Trophoblast cell (in vitro differentiated cells and primary cell): ENCODE measurements at regions not wholly inside any gene's neighbourhood (a gene's known extent, or its start where the extent isn't known, plus 50 kb on each side); places are given as distances from the start of the nearest gene placed in this dataset.
A peak's percentile ranks its signal among the peaks of the same experiment; 100 is the strongest.
"Not testable (repeated sequence)": the region's sequence is repeated elsewhere in the genome, so short reads cannot be mapped to it uniquely, and the experiment has no call there.

Experiments
- DNase-seq, 2 donors: peaks; one replicate each; pipeline ENCODE4 v3.0.0-alpha.2; 2016
- H2AFZ ChIP-seq: 2 replicates; pipeline ENCODE4 v1.6.1; 2013; ENCODE audit warnings: low read length, moderate library complexity, mild to moderate bottlenecking; ENCODE audit not compliant: insufficient read depth, poor library complexity
- H2AK5ac ChIP-seq: 2 replicates; pipeline ENCODE4 v1.6.1; 2013; ENCODE audit warnings: mild to moderate bottlenecking, low read length
- H2BK120ac ChIP-seq: 2 replicates; pipeline ENCODE4 v1.6.1; 2013; ENCODE audit warnings: low read length, mild to moderate bottlenecking, moderate library complexity; ENCODE audit not compliant: insufficient read depth, poor library complexity
- H2BK12ac ChIP-seq: 2 replicates; pipeline ENCODE4 v1.6.1; 2013; ENCODE audit warnings: mild to moderate bottlenecking, low read length, moderate library complexity
- H2BK5ac ChIP-seq: 2 replicates; pipeline ENCODE4 v1.6.1; 2013; ENCODE audit warnings: low read length, low read depth, moderate library complexity, mild to moderate bottlenecking; ENCODE audit not compliant: poor library complexity
- H3K14ac ChIP-seq: 2 replicates; pipeline ENCODE4 v1.6.1; 2013; ENCODE audit warnings: mild to moderate bottlenecking, low read length
- H3K18ac ChIP-seq: 2 replicates; pipeline ENCODE4 v1.6.1; 2013; ENCODE audit warnings: mild to moderate bottlenecking, low read length
- H3K23ac ChIP-seq: 2 replicates; pipeline ENCODE4 v1.6.1; 2013; ENCODE audit warnings: low read length
- H3K27ac ChIP-seq: 2 replicates; pipeline ENCODE4 v1.5.1; 2013; ENCODE audit warnings: low read depth, mild to moderate bottlenecking, inconsistent platforms, low read length, moderate library complexity
- H3K27me3 ChIP-seq: 2 replicates; pipeline ENCODE4 v1.6.1; 2013; ENCODE audit warnings: inconsistent platforms, mild to moderate bottlenecking, low read length, moderate library complexity; ENCODE audit not compliant: insufficient read depth
- H3K36me3 ChIP-seq, 2 experiments: 1 replicate in 1 of 2; 2 replicates in 1 of 2; pipeline ENCODE4 v1.6.1; 2013; ENCODE audit warnings: low read length in 2 of 2, mild to moderate bottlenecking in 2 of 2, moderate library complexity in 1 of 2; ENCODE audit not compliant: insufficient read depth in 2 of 2, control insufficient read depth in 1 of 2
- H3K4ac ChIP-seq: 2 replicates; pipeline ENCODE4 v1.6.1; 2013; ENCODE audit warnings: low read depth, mild to moderate bottlenecking, low read length, moderate library complexity
- H3K4me1 ChIP-seq, 2 experiments: 1 replicate in 1 of 2; 2 replicates in 1 of 2; pipeline ENCODE4 v1.6.1; 2013; ENCODE audit warnings: low read length in 2 of 2, mild to moderate bottlenecking in 2 of 2, moderate library complexity in 1 of 2; ENCODE audit not compliant: insufficient read depth in 2 of 2, control insufficient read depth in 1 of 2
- H3K4me2 ChIP-seq: 2 replicates; pipeline ENCODE4 v1.6.1; 2013; ENCODE audit warnings: inconsistent platforms, mild to moderate bottlenecking, low read length, moderate library complexity
- H3K4me3 ChIP-seq: 2 replicates; pipeline ENCODE4 v1.5.1; 2013; ENCODE audit warnings: mild to moderate bottlenecking, low read depth, low read length, inconsistent platforms
- H3K79me1 ChIP-seq: one replicate; pipeline ENCODE4 v1.6.1; 2013; ENCODE audit warnings: low read length
- H3K79me2 ChIP-seq: 2 replicates; pipeline ENCODE4 v1.6.1; 2013; ENCODE audit warnings: low read length, mild to moderate bottlenecking; ENCODE audit not compliant: control insufficient read depth, insufficient read depth, poor library complexity
- H3K9ac ChIP-seq: 2 replicates; pipeline ENCODE4 v1.6.1; 2013; ENCODE audit warnings: mild to moderate bottlenecking, low read length
- H3K9me3 ChIP-seq: 2 replicates; pipeline ENCODE4 v1.6.1; 2013; ENCODE audit warnings: low read depth, mild to moderate bottlenecking, control low read depth, inconsistent platforms, low read length; ENCODE audit not compliant: insufficient read depth
- H4K12ac ChIP-seq: 2 replicates; pipeline ENCODE4 v1.6.1; 2013; ENCODE audit warnings: low read depth, mild to moderate bottlenecking, low read length, moderate library complexity
- H4K8ac ChIP-seq: 2 replicates; pipeline ENCODE4 v1.6.1; 2013; ENCODE audit warnings: low read depth, mild to moderate bottlenecking, low read length, moderate library complexity
- H4K91ac ChIP-seq: one replicate; pipeline ENCODE4 v1.6.1; 2013; ENCODE audit warnings: low read depth, mild to moderate bottlenecking, low read length, moderate library complexity
- WGBS: extraction: QIAGEN DNeasy Blood & Tissue Kit; methylation state at CpG from one replicate; pipeline ENCODE4 v1.1.7; 2013; ENCODE audit warnings: missing lambda C conversion rate; ENCODE audit not compliant: insufficient read length, insufficient coverage; ENCODE audit errors: extremely low coverage; 5-methylcytosine and 5-hydroxymethylcytosine counted together

DNA sequence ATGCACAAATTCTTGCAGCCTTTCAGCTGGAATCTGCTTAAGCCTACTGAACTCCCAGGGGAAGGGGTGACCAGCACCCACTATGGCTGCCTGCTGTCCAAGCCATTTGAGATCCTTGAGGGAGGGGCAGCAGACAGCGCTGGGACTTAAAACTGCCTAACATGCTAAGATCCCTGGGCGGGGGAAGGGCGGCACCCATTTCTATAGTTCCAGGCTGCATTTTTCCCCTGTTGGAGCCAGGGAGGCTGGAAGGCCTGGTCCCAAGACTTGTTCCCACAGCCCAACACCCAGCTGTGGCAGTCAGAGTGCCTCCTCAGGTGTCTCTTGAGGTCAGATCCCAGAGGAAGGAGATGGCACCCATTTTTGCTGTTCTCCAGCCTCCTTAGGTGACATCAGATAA, 1061.3 kb upstream of the COX7C start:
- no peak overlapping the region for H4K91ac ChIP-seq
- H4K12ac ChIP-seq = no peak overlapping the region
- no peak overlapping the region for H2BK5ac ChIP-seq
- H3K9me3 ChIP-seq = no peaks in the 10 kb centered on the region
- no peaks in the 10 kb centered on the region for H3K4me1 ChIP-seq
- no peak overlapping the region for H2AK5ac ChIP-seq
- no peaks in the 10 kb centered on the region for H3K27me3 ChIP-seq
- no peak overlapping the region for H3K4me3 ChIP-seq
- H3K14ac ChIP-seq = no peak overlapping the region
- H2BK12ac ChIP-seq = no peak overlapping the region
- H2BK120ac ChIP-seq = no peak overlapping the region
- no CpG with 5 or more reads among the region's 3 CpGs for WGBS
- H3K4me2 ChIP-seq = no peak overlapping the region
- no peak overlapping the region for H3K23ac ChIP-seq
- H4K8ac ChIP-seq = no peak overlapping the region
- H2AFZ ChIP-seq = no peak overlapping the region
- DNase-seq = no peak
- no peak overlapping the region for H3K4ac ChIP-seq
- no peaks in the 10 kb centered on the region for H3K36me3 ChIP-seq
- no peak overlapping the region for H3K18ac ChIP-seq
- no peaks in the 10 kb centered on the region for H3K79me2 ChIP-seq
- no peaks in the 10 kb centered on the region for H3K79me1 ChIP-seq
- no peak overlapping the region for H3K27ac ChIP-seq
- H3K9ac ChIP-seq = no peak overlapping the region

DNA sequence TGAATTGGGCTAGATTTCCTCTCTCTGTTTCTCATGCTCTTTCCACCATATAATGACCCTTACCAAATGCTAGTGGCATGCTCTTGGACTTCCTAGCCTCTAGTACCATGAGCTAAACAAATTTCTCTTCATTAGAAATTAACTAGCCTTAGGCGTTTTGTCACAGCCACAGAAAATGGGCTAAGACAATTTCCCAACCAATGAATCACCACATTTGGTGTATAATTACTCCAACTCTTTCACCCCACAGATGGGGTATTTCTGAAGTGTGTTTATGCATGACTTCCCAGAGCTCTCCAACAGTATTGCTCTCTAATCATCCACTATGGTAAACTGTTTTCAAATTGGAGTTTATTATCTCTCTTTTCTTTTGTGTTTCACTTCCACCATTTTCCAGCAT, 1041.1 kb upstream of the COX7C start:
- no peak overlapping the region for H2AFZ ChIP-seq
- H2BK120ac ChIP-seq = no peak overlapping the region
- no peaks in the 10 kb centered on the region for H3K36me3 ChIP-seq
- no peaks in the 10 kb centered on the region for H3K79me1 ChIP-seq
- H3K4me3 ChIP-seq = no peak overlapping the region
- H3K18ac ChIP-seq = no peak overlapping the region
- no peak overlapping the region for H2AK5ac ChIP-seq
- H3K23ac ChIP-seq = no peak overlapping the region
- H3K4ac ChIP-seq = no peak overlapping the region
- H2BK5ac ChIP-seq = no peak overlapping the region
- no CpG with 5 or more reads among the region's 1 CpG for WGBS
- peak in 1 of 2 donors; percentile 3 for DNase-seq
- no peaks in the 10 kb centered on the region for H3K27me3 ChIP-seq
- H3K79me2 ChIP-seq = no peaks in the 10 kb centered on the region
- H4K12ac ChIP-seq = no peak overlapping the region
- no peaks in the 10 kb centered on the region for H3K4me1 ChIP-seq
- H2BK12ac ChIP-seq = no peak overlapping the region
- no peak overlapping the region for H3K14ac ChIP-seq
- H4K91ac ChIP-seq = no peak overlapping the region
- no peak overlapping the region for H3K9ac ChIP-seq
- no peak overlapping the region for H4K8ac ChIP-seq
- H3K4me2 ChIP-seq = no peak overlapping the region
- H3K27ac ChIP-seq = no peak overlapping the region
- H3K9me3 ChIP-seq = no peaks in the 10 kb centered on the region

DNA sequence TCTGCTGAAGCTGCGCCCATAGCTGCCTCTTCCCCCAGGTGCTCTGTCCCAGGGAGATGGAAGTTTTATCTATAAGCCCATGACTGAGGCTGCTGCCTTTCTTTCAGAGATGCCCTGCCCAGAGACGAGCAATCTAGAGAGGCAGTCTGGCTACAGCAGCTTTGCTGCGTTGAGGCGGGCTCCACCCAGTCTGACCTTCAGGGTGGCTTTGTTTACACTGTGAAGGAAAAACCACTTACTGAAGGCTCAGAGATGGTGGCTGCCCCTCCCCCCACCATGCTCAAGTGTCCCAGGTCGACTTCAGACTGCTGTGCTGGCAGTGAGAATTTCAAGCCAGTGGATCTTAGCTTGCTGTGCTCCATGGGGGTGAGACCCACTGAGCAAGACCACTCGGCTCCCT, 1029.9 kb upstream of the COX7C start:
- H3K23ac ChIP-seq, H3K9me3 ChIP-seq, H3K79me2 ChIP-seq: not testable (repeated sequence)

DNA sequence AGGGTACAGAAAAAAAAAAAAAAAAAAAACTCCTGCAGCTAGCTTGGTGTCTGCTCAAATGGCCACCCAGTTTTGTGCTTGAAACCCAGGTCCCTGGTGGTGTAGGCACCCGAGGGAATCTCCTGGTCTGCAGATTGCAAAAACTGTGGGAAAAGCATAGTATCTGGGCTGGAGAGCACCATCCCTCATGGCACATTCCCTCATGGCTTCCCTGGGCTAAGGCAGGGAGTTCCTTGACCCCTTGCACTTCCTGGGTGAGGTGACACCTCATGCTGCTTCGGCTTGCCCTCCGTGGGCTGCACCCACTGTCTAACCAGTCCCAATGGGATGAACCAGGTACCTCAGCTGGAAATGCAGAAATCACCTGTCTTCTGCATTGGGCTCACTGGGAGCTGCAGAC, 1029.5 kb upstream of the COX7C start:
- not testable (repeated sequence) for H3K79me2 ChIP-seq, H2BK12ac ChIP-seq, H3K4ac ChIP-seq, H3K36me3 ChIP-seq, DNase-seq, H3K4me2 ChIP-seq, H2AK5ac ChIP-seq, H3K9me3 ChIP-seq, H3K18ac ChIP-seq, H2BK120ac ChIP-seq, H4K8ac ChIP-seq, H3K9ac ChIP-seq, H4K12ac ChIP-seq, H2AFZ ChIP-seq, H3K27ac ChIP-seq, H3K4me1 ChIP-seq, H3K4me3 ChIP-seq, H4K91ac ChIP-seq, H3K27me3 ChIP-seq, H3K79me1 ChIP-seq, H3K23ac ChIP-seq, H2BK5ac ChIP-seq, H3K14ac ChIP-seq
- WGBS = no CpG with 5 or more reads among the region's 3 CpGs

More for the DNA sequence above, 1029.9 kb upstream of the COX7C start:
- H3K4me3 ChIP-seq, H3K4ac ChIP-seq, H2BK120ac ChIP-seq, H4K91ac ChIP-seq, H4K8ac ChIP-seq, H3K4me1 ChIP-seq, H3K79me1 ChIP-seq, H3K4me2 ChIP-seq, H3K14ac ChIP-seq, H2BK5ac ChIP-seq, H3K36me3 ChIP-seq, H3K27me3 ChIP-seq, H3K27ac ChIP-seq, H3K9ac ChIP-seq, H4K12ac ChIP-seq, H3K18ac ChIP-seq, DNase-seq, H2AFZ ChIP-seq, H2AK5ac ChIP-seq, H2BK12ac ChIP-seq: not testable (repeated sequence)
- no CpG with 5 or more reads among the region's 6 CpGs for WGBS
